NOMO-1 treated with dmso at 0.1 percent for 144 hours (cell line): ENCODE measurements at regions not wholly inside any gene's neighbourhood (a gene's known extent, or its start where the extent isn't known, plus 50 kb on each side); places are given as distances from the start of the nearest gene placed in this dataset.
"Not testable (repeated sequence)": the region's sequence is repeated elsewhere in the genome, so short reads cannot be mapped to it uniquely, and the experiment has no call there.

ENCODE experiments used
- DNase-seq: peaks from one replicate; lab custom pipeline; 2025; ENCODE audit not compliant: unreplicated experiment; lab: John Stamatoyannopoulos, UW

DNA sequence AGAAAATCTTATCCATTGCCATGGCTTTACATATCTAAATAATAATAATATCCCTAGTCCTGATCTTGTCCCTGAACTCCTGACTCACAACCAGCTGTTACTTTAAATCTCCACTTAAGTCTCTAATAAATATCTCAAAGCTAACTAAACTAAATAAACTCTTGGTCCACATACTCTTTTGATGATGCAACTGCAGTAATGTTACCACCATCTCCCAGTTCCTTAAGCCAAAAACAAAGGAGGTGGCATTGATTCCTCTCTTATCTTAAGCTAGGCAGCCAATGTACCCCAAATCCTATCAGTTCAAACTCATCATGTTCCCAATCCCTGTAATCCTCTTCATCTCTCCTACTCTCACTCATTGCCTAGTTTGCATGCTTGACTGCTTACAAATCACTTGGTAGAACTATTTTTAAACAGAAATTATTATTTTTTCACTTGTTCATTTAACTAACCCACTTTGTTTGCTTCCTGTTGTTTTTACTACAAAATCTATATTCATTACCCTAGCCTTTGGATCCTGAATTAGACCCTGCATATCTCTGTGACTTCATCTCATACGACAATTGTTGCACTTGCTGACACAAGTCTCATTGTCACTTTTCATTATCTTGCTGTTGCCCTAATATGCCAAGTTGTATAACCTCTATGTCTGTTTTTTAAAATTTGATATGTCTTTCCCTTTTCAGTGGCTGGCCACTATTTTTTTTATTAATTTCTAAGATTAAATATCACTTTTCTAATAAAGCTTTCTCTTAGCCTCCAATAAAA is 462.2 kb downstream of the ZPLD1 start:
- DNase-seq, result no peak

DNA sequence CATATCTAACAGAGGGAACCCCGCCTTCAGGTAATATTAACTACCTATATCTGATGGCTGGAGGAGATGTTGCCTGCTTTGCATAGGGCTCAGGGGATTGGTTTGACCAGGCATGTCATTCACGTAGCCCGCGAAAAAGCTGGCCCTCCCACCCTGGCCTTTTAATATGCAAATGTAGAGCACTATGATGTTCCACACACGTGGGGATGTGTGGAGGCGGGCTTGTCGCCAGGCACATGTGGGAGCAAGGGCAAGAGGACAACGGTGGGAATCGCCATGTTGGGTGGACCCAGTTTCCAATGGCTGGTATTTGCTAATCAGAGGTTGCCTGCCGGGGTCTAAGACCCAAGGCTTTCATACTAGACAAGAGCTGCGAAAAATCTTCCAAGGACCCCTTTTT is 469.8 kb downstream of the ZPLD1 start:
- no peak for DNase-seq

DNA sequence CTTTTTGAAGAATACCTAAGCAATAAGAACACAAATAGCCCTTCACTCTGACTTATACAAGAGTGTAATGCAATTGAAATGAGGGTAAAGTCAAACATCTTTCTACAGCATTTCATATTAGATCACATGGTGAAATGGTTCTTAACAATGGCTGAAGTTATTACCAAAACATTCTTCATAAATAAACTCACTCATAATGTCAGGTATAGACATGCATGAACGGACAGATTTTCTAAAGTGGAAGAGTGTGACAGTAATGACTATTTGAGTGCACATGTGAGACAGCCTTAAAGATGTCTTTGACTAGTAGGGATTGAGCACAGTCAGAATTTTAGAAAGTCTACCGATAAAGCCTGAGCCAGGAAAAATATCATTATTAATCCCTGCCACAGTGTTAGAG is 471.0 kb downstream of the ZPLD1 start:
- no peak for DNase-seq

DNA sequence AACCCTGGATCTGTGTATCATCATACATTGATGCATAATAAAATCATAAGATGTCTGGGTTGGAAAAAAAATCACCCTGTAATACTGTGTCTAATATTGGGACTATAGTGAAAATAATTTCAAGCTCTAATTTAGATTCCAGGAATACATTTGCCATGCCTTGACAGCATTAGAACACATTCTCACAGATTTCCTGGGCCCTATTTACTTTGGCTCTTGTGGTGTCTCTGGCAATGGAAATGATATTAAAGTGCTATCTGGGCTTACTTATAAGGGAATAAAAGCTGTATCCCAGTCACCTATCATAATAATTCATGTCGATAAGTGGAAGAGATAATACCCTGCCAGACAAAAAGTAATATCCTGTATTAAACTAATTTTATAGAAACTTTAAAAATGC is 472.0 kb downstream of the ZPLD1 start:
- DNase-seq, result no peak

DNA sequence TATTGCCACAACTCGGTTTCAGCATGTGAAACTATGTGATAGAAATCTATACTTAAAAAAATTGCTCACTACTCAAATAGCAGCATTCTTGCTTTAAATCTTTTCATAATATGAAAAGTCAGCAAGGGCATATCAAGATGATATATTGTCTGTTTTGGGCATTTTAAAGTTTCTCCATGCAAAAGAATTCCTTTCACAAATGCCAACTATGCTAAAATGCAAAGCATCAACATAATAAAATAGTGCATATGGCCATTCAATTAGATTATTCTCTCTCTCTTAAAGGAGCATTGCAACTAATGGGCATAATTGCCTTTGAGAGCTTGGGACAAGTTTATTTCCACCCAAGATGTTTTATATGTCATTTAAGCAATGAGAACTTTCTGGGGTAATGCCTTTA is 475.1 kb downstream of the ZPLD1 start:
- DNase-seq, result no peak

DNA sequence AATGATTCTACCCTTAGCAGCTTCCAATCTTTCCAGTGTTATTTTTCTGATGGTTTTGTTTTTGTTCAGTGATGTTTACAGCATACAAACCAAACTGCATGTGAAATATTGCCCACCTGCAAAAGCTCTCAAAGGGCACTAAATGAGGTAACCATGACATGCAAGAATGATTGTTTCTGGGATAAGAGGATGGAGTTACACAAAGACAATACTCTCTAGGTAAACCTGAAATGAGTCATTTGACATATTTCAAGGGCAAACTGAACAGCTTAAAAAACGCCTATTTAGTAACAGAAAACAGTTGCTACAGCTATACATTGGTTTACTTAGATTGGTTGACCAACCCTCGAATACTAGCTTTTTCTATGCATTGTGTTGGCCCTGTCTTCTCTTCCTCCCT is 481.7 kb downstream of the ZPLD1 start:
- DNase-seq, result no peak

DNA sequence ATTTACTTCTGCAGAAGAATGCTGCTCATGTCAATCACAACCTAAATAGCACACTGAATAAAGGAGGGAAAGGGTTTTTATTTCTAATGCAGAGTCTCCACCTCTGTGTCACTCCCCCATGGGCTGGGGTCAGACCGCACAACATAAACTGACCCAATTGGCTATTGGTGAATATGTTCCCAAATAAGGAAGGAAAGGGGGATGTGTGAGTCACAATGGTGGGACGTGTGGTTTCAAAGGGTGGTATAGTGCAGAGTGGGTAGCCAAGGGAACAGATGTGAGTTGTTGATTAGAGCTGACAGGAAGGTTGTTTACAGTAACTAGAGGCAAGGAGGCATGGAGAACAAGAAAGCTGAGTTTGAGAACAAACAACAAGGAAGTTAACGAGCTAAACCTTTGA is 491.8 kb downstream of the ZPLD1 start:
- no peak for DNase-seq

DNA sequence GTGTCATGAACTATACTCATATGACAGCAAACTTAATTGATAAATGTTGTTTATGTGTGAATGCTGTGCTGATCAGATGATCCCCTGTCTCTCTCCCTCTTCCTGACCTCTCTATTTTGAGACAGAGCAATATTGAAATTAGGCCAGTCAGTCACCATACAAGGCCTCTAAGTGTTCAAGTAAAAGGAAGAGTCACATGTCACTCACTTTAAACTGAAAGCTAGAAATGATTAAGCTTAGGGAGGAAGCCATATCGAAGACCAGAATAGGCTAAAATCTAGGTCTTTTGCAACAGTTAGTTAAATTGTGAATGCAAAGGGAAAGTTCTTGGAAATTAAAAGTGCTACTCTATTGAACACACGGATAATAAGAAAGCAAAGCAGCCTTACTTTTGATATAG is 498.6 kb downstream of the ZPLD1 start:
- DNase-seq, result no peak

DNA sequence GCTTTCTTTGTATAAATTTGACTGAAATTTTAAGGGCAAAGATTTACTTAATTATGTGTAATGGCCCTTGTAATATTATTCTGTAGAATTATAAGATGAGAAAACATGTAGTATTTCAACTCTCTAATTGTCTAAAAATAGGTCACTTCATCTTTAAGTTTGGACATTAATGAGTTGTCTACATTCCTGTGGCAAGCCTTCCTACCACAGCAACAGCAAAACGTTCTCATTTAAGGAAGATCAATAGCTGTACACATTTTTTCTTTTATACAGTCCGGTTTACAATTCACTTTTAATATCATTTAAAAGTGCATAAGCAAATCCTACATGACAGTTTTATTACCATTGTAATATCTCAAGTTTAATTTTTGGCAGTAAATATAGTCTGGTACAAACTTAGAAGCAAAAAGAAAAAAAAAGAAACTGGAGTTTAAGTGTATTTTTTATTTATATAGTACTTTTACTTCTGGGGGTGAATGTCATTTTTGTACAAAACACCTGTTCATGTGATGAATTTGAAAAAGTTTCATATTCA is 501.8 kb downstream of the ZPLD1 start:
- DNase-seq, result no peak

DNA sequence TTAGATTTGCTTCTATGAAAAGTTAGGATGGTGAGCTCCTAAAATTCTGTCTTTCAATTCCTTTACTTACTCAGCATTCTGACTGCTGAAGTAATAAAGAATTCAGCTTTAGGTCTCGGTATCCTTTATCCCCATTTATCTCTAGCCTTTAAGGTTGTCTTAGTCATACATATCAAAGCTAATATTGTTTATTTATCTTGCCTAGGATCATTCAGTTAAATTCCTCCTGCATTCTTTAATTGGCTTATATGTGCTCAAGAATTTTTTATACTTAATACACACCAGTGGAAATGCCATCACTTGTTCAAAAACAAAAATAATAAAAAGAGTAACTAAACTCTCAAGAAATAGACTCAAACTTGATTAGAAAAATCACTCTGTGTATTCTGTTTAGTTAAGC is 507.0 kb downstream of the ZPLD1 start:
- no peak for DNase-seq

DNA sequence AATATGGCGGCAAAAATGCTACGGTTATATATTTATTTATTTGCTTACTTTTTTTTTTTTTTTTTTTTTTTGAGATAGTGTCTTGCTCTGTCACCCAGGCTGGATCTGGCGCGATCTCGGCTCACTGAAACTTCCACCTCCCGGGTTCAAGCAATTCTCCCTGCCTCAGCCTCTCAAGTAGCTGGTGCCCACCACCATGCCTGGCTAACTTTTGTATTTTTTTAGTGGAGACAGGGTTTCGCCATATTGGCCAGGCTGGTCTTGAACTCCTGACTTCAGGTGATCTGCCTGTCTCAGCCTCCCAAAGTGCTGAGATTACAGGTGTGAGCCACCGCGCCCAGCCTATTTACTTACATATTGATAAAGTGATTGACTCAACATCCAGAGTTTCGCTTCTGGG is 511.6 kb downstream of the ZPLD1 start:
- not testable (repeated sequence) for DNase-seq

DNA sequence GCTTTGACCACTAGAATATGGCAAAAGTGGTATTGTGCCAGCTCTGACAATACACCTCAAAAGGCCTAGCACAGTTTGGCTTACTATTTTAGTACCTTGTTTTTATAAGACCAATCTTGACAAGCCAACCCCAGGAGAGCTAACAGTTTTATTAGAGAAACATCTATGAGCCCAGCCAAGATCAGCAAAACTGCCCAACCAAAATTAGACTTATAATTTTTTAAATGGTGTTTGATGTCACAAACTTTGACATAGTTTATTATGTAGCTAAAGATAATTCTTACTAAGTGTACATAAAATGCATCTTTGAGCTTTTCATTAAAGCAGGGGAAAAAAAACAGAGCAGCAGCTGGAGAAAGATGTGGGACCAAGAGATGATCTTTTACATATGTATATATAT is 537.5 kb downstream of the ZPLD1 start:
- DNase-seq, result no peak

DNA sequence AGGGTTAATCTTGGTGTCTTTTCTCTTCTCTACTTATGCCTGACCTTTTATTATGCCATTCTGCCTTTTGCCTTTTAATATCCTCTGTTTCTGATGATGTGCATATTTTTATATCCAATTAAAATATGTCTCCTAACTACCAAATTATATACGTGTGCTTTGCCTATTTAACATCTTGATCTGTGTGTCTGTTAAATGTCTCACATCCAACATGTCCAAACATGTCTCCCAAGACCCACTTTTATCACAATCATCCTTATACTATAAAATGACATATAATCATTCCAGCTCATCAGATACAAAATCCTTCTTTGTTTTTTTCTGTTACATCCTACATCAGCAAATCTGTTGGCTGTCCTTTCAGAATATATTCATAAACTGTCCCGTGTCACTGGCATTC is 539.5 kb downstream of the ZPLD1 start:
- DNase-seq, result no peak

DNA sequence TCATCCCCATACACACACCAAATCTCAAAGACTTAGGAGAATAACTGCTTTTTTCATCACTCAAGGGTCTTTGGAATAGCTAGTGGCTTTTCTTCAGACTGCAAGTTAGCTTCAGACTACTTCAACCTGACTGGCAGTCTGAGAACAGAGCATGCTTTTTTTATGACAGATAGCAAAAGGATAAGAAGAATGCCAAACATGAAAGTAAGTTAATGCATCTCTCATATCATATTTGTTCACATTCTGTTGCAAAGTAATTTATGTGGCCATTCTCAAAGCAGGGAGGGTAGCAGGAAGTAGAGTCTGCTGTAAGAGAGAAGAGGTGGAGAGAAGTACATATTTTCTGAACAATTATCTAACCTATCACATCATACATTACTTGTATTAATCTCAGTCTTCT is 544.4 kb downstream of the ZPLD1 start:
- no peak for DNase-seq

DNA sequence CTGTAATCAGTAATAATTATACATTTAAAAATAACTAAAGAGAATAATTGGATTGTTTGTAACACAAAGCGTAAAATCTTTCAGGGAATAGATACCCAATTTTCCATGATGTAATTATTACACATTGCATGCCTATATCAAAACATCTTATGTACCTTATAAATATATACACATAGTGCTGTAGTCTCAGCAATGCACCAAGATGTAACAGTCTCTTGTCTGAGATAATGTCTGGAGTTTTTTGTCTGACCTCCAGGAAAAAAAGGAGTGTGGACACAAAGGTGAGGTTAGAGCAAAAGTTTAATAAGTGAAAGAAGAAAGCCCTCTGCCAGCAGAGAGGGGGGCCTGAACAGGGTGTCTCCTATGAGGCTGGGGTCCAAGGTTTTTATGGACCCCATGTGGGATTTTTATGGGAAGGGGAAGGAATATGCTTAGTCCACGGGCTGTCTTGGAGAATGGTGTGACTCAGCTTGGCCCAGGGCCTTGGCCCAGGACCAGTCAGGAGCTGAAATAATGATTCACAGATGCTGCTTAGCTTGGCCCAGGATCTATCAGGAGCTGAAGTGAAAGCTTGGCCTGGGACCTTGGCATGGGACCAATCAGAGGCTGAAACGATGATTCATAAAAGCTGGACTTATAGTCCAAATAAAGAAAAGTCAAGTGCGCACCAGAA is 545.0 kb downstream of the ZPLD1 start:
- DNase-seq, result no peak

DNA sequence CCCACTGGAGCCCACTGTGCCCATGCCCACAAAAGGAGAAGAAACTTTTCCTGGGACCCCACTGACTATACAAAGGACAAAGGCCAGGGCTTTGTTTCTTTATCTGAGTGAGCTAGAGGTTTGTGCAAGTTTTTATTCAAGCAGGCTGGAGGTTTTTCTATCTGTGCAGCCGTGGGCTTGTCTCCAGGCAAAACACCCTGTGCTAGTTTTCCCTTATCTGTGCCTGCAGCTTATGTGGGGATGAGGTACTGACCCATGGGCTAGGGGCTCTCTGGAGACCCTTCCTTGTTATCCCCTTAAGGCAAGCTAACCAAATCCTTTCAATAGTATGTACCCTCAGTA is 545.5 kb downstream of the ZPLD1 start:
- no peak for DNase-seq

DNA sequence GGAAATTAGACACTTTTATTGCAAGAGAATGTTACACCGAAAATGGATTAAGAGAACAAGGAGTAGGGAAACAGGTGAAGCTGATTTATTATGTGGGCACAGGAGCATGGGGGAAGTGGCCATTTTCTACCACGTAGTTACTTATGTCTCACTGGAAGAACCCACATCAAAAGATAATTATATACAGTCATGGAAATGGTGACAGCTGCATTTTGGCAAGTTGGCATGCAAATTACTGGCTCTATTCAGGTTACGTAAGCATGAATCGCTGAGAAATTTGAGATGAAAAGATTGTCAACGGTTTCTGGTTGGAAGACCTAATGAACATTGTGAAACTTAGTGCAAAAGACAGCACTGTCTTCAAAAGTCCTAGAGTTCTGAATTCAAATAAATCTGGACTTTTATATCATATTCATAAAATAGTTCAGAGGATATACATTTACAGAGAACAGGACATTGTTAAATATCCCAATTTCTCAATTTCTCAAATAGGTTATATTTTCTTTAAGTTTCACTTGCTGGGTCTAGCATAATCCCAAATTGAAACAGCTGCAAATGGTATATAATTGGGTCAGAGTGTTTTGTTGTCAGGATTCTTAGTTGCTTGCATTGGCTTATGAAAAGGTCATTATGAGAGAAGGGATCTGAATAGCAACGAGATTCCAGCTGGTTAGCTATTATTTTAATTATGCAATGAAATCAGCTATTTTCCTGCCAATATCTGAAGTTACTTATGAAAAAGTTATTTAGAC is 567.8 kb downstream of the ZPLD1 start:
- peak; percentile 39 for DNase-seq

DNA sequence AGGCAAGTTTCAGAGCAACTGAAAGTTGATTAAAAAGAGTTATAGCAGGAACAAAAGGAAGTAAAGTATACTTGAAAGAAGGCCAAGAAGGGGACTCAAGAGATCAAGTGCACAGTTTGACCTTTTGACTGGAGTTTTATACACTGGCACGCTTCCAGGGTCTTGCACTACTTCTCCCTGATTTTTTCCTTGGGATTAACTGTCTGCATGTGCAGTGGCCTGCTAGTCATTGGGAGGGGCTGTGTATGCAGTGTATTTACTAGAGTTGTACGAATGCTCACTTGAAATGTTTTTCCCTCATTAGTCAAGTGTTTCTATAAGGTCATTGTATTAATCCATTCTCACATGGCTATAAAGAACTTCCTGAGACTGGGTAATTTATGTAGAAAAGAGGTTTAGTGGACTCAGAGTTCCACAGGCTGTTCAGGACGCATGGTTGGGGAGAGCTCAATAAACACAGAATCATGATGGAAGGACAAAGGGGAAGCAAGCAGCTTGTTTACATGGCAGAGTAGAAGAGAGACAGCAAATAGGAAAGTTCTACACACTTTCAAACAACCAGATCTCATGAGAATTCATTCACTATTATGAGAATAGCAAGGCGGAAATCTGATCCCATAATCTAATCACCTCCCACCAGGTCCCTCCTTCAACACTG is 571.8 kb downstream of the ZPLD1 start:
- no peak for DNase-seq

DNA sequence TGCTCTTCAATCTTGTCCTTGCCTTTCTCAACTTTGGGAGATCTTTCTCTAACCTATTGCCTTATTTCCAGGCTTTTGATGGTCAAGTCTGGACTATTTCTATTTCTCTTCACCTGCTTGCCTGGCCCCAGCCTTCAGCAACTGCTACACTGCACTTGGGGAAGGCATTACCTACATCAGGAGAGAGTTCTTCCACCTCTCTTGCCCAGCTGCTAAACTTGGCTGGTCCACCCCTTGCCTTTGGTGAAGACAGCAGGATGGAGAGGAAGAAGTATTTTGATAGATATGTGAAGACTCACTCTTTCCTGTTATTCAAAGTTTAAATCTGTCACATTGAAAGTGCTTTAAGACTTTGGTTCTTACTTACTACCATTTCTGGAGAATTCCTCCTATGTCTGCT is 574.8 kb downstream of the ZPLD1 start:
- no peak for DNase-seq

DNA sequence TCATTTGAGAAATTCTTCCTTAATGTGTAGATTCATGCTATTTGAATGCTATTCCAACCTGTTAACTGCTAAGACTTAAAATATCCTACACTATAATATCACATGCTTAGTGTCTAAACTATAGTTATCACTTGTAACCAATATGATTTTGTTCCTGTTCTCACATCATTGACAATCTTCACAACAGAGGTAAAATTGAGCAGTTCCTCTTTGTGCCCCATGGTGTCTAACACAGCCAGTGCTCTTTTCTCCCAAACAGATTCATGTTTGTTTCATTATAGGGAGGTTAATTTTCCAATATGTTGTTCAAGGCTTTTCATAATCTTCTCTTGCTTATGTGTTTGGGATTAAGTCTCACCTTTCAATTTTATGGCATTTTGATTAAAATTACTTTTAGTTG is 591.1 kb downstream of the ZPLD1 start:
- DNase-seq, result no peak

DNA sequence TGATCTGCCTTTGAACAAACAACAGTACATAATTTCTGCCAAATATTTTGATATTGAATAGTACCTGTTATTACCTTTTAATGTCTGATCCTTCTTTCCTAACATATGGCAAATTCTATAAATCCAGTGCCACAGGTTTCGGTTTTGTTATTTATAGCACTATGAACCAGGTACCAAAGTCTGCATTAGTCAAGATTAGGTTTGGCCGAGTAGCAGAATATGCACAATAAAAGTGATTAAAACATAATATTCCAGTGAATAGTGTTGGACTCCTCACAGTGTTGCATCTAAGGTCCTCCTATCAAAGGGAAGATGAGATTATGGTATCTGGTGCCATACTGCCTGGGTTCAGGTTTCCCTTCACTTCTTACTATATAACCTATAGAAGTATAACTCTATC is 599.0 kb downstream of the ZPLD1 start:
- no peak for DNase-seq

DNA sequence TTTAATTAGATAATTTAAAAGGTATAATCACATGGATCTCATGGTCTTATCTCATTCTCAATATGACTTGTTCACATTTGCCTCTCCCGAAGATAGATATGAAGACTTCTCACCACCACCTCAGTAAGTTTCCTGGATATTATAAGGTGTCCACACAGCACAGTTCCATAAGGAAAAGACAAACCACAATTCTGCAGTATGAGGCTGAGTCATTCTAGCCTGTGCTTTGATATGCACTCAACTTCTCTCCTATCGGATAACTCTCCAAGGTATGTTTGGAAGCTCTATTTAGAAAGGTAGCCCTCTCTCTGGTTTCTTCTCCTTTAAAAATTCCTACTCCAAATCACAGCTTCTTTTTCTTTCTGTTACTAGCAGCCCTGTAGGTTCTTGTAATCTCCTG is 612.8 kb downstream of the ZPLD1 start:
- DNase-seq, result no peak
